ENCODE measurements at regions not wholly inside any gene's neighbourhood (a gene's known extent, or its start where the extent isn't known, plus 50 kb on each side); places are given as distances from the start of the nearest gene placed in this dataset.

DNA sequence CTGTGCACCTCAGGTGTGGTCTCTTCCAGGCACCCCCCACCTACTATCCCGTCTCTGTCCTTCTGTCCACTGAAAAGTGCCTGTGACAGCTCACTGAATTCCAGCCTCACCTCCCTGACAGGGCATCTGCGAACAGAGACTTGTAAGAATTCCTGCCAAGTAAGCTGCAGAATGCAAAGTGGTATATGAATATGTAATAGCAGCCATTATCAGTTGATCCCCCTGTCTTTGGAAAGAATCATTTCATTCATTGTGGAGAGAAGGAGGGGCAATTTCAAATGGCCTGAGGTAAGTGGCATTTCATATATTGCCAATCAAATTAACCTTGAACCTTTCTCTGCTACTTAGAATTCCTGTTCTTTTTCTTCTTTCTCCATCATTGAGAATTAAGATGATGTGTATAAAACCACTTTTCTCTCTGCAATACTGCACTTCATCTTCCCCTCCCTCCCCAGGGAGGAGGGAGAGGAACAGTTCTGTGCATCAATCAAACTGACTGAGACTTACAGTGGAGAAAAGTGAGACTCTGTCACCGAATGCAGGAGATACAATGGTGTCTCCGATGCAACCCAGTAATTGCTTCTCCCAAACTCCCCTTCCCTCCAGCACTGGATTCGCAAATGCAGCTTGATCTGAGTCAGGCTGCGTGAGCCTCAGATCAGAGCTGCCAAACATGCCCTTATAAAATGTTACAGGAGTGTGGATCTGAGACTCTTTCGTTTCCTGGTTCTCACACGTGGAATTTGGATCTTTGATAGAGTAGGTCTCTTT is 91.7 kb downstream of the SLC10A2 start:
- TF ChIP-seq ZNF274 (IDR thresholded peaks at IDR 0.05; ENCODE audit: borderline replicate concordance, extremely low read depth, low read length) (no peak), POLR2AphosphoS5 (IDR thresholded peaks at IDR 0.05; ENCODE audit: low read depth, low read length) (no peak), EZH2 (IDR thresholded peaks at IDR 0.05; ENCODE audit: low read depth, low read length, severe bottlenecking) (no peak), POLR2A (IDR thresholded peaks at IDR 0.05; ENCODE audit: control extremely low read depth in 1 of 2, low read depth in 2 of 2, low read length in 2 of 2) (no peak), TEAD4 (IDR thresholded peaks at IDR 0.05; ENCODE audit: low read depth, low read length) (no peak)
- TF ChIP-seq, protein P1, sequence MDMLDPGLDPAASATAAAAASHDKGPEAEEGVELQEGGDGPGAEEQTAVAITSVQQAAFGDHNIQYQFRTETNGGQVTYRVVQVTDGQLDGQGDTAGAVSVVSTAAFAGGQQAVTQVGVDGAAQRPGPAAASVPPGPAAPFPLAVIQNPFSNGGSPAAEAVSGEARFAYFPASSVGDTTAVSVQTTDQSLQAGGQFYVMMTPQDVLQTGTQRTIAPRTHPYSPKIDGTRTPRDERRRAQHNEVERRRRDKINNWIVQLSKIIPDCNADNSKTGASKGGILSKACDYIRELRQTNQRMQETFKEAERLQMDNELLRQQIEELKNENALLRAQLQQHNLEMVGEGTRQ (IDR thresholded peaks at IDR 0.05; ENCODE audit: low read length): no peak
- TF ChIP-seq, protein P2, sequence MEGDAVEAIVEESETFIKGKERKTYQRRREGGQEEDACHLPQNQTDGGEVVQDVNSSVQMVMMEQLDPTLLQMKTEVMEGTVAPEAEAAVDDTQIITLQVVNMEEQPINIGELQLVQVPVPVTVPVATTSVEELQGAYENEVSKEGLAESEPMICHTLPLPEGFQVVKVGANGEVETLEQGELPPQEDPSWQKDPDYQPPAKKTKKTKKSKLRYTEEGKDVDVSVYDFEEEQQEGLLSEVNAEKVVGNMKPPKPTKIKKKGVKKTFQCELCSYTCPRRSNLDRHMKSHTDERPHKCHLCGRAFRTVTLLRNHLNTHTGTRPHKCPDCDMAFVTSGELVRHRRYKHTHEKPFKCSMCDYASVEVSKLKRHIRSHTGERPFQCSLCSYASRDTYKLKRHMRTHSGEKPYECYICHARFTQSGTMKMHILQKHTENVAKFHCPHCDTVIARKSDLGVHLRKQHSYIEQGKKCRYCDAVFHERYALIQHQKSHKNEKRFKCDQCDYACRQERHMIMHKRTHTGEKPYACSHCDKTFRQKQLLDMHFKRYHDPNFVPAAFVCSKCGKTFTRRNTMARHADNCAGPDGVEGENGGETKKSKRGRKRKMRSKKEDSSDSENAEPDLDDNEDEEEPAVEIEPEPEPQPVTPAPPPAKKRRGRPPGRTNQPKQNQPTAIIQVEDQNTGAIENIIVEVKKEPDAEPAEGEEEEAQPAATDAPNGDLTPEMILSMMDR (IDR thresholded peaks at IDR 0.05; ENCODE audit: control extremely low read depth in 1 of 3, insufficient read depth in 1 of 3, low read depth in 1 of 3, low read length in 3 of 3): no peak

All from H1 (cell line).